GM19238 (cell line): ENCODE measurements at regions not wholly inside any gene's neighbourhood (a gene's known extent, or its start where the extent isn't known, plus 50 kb on each side); places are given as distances from the start of the nearest gene placed in this dataset.
A peak's percentile ranks its signal among the peaks of the same experiment; 100 is the strongest.
"Not testable (repeated sequence)": the region's sequence is repeated elsewhere in the genome, so short reads cannot be mapped to it uniquely, and the experiment has no call there.

ENCODE experiments used
- DNase-seq: peaks from one replicate; pipeline ENCODE4 v3.0.0; 2011; ENCODE audit warnings: low spot score; ENCODE audit not compliant: insufficient read length

DNA sequence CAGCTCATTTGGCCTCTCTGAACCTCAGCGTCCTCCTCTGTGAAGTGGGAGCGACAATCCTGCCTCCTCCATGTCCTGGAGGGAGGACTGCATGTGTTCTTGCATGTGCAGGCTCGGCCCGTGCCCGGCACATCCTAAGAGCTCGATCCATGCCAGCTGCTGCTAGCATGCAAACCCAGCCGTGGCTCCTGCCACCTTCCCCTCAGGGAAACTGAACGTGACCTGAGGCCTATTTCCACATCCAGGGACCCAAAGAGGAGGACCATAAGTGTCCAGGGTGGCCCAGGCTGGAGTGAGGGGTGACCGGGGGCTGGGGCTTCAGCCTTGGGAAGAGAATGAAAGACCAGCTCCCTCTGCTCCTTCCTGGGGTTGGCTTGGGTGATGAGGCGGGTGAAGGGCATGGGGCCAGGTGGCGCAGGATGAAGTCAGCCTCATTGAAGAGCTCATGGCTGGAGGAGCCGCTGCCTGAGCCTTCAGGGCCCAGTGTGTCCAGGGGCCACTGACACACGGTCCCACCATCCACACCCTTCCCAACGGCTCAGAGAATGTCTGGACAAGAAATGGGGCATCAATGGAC, 115.7 kb upstream of the AKAP13 start:
- not testable (repeated sequence) for DNase-seq

DNA sequence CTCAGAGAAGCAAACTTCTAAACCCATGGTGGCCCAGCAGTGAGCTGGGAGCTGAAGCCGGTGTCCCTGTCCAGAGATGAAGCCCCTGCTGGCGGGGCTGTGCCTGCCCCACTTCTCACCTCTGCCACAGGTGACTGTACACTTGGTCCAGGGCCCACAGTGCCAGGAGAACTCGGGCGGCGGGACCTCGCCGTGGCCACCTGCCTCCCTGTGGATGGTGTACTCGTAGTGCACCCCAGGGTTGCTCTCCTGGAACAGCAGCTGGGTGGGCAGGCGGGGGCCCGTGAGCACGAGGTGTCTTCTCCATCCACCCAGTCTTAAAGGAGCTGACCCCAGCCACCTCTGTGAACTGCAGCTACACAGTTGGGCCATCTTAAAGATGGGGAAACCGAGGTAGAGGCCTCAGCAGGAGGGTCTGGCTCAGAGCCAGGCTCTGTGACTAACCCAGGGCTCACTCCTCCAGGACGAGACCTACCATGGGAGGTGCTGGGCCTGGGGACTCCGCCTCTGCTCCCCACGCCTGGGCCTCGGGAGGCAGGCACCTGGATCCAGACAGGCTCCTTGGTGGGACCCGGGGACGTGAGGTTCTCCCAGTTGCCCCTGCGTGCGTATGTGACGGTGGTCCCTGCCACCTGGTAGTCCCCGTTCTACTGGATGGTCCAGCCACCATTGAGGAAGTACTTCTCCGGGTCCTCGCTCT, 113.1 kb upstream of the AKAP13 start:
- DNase-seq, result not testable (repeated sequence)

DNA sequence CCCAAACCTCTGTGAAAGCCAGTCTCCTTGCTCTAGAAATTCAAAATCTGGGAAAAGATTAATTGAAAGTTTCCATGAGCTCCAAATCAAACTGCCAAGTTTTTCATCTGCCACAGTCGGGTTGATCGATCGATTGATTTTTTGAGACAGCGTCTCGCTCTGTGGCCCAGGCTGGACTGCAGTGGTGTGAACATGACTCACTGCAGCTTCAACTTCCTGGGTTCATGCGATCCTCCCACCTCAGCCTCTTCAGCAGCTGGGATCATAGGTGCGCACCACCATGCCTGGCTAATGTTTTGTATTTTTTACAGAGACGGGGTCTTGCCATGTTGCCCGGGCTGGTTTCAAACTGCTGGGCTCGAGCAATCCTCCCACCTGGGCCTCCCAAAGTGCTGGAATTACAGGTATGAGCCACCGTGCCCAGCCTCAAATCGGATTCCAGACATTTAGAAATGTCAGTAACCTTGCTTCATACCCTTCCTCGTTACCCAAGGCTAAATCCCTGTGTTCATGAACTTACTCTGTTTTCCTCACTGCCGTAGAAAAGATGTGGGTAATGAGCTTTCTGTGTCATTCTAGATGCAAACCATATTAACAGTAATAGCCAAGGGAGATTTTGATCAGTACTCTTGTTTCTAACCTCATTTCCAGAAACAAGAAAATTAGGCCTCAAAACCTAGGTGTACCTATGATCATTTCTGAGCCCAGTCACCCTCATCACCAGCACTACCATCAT, 105.9 kb upstream of the AKAP13 start:
- DNase-seq, result no peak

DNA sequence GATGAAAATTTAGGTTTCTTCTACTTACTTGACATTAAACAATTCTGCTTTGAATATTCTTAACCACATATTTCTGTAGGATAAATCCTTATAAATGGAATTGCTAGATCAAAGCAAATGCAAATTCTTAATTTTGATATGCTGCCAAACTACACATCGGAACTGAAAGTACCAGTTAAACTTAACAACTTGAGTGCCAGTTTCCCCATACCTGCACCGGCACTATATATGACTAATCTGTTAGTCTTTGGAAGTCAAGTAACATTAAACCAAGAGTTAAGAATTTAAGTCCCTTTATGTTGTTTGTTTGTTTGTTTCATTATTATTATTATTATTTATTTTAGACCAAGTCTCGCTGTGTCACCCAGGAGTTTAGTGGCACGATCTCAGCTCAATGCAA, 103.9 kb upstream of the AKAP13 start:
- no peak for DNase-seq

DNA sequence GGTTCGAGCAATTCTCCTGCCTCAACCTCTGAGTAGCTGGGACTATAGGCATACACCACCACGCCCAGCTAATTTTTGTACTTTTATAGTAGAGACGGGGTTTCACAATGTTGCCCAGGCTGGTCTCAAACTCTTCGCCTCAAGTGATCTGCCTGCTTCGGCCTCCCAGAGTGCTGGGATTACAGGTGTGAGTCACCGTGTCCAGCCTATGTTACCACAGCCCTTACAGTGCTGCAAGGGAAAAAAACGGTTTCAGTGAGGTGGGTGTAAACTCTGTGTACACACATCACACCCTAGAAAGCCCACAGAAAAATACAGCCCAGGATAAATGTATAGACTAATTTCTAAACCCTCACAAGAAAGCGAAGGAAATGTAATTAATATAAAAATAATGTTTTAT, 103.5 kb upstream of the AKAP13 start:
- DNase-seq, result no peak

DNA sequence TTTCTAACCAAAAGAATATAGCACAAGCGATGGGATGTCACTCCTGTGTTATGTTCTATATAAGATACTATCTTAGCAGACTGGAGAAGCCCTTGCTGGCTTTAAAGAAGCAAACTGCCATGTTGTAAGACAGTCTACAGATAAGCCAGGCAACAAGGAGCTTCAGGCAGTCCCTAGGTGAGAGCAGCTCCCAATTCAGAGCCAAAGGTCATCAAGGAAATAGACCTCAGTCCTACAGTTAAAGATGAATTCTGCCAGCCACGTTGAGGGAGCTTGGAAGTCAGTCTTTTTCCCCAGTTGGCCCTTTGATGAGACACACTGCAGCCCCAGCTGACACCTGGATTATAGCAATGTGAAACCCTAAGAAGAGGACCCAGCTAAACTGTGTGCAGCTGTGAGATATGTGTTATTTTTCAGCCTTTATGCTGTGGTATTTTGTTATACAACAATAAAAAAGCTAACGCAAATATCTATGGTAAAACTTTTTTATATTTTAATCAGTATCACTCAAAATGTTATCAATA, 102.5 kb upstream of the AKAP13 start:
- DNase-seq, result no peak

DNA sequence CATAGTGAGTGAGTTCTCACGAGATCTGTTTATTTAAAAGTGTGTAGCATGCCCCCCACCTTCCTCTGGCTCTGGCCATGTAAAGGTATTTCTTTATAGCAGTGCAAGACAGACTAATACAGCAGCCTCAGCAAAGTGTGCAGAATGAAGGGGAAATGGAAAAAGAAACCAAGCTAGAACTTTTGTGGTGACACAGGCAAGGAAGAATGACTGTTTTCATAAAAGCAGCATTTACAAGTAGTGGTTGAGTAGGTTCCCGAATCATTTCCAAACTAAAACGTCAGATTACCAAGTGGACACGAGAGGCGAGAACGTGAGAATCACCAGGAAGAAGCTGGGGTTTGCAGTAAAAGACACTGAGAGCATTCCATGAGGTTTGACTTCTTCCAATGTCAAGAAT, 100.2 kb upstream of the AKAP13 start:
- peak; percentile 13 for DNase-seq

DNA sequence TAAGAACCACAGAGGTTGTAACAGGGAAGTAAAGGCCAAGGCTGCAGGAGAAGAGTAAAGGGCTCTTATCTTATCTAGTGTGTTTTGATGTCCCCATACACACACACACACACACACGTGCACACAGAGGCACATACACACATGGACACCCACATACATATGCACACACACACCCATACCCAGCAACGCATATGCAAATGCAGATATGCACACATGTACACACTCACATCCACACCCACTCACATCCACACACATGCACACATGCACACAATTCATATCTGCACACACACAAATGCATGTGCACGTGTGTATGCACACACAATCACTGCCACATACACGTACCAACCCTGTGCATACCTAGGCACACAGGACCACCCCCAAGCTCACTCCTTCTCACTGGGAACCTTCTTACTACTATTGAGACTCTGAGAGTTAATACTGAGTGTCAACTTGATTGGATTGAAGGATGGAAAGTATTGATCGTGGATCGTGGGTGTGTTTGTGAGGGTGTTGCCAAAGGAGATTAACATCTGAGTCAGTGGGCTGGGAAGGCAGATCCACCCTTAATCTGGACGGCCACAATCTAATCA, 99.0 kb upstream of the AKAP13 start:
- DNase-seq, result no peak

DNA sequence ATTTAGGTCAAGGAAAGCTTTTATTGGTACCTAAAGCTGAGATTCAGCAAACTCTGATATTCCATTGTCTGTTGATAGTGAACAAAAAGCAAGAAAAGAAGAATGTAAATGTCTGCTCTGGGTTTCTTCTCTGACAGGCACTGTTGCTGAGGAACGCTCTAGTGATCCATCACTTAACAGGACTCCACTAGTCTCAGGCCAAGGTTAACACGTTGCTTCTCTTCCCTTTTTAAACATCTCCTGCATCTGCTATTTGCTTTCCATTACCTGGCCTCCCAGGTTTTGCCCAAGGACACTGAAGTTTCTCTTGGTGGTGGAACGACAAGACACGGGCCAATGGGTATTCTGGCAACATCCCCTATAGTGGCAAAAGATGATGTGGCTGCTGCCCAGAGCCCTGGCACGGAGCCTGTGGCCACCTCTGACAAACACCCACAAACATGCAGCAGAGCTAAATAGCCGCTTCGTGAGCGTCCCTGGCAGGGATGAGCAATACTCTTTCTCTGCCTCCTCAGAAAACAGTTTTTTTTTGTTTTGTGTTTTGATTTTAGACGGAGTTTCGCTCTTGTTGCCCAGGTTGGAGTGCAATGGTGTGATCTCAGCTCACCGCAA, 97.8 kb upstream of the AKAP13 start:
- DNase-seq, result no peak

DNA sequence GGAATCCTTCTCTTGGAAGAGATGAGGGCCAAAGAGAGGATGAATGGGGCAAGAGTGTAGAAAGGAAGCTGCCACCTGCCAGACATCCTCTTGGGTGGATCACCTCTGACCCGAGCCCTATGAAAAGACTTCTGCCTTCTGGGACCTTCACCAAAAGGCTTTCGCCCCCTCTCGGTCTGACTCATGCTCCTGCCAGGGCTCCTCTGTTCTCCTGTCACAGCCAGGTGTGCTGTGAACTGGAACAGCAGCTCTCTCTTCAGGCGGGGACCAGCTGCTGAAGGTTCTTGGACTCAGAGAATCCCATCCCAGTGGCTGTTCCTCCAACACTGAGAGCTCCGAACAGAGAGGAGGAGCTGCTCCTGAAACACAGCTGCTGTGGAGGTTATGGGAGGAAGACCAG, 96.6 kb upstream of the AKAP13 start:
- DNase-seq, result peak; percentile 43

DNA sequence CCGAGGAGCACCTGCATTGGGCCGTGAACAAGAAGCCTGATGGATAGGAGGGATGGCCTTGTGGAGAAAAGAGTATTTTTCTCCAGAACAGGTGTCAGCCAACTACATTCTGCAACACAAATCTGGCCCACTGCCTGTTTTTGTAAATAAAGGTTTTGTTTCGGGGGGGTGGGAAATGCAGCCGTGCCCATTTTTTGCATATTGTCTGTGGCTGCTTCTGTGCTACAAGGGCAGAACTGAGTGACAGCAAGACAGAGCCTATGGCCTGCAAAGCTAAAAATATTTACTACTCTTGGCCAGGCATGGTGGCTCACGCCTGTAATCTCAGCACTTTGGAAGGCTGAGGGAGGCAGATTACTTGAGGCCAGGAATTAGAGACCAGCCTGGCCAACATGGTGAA, 95.9 kb upstream of the AKAP13 start:
- peak; percentile 18 for DNase-seq

DNA sequence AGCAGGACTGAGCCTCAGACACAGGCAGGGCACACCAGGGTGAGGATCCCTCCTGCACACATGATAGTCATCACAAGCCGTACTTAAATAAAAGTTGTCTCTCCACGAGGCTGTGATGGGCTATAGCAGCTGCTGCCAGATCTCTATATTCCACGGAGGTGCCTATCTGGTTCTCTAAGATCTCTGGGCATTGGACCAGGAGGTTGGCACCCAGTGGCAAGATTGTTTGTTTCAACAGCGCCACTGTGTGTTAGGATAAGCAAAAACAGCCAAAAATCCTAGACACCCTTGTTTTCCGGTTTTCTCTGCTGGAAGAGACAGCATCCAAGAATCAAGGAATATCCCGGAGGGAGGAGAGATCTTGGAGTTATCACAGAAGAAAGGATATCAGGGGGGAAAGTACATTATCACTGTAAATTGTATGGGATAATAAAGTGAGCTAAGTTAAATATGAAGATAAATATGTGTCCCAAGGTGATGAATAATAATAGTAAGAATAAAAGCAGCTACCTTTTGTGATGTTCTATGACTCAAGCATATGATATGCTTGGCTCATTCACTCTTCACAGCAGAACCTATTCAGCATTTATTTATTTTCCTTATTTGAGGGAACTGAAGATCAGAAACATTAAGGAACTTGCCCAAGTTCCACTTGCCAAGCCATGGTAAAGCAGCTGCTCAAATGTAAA, 90.6 kb upstream of the AKAP13 start:
- peak; percentile 27 for DNase-seq

DNA sequence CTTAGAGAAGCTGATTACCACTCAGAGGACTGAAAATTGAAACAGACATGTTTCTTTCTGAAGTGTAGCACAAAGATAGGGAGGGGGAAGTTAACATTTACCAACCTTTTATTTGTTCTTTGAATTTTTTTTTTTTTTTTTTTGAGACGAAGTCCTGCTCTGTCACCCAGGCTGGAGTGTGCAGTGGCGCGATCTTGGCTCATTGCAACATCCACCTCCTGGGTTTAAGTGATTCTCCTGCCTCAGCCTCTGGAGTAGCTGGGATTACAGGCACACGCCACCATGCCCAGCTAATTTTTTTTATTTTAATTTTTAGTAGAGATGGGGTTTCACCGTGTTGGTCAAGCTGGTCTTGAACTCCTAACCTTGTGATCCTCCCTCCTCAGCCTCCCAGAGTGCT, 87.8 kb upstream of the AKAP13 start:
- not testable (repeated sequence) for DNase-seq

DNA sequence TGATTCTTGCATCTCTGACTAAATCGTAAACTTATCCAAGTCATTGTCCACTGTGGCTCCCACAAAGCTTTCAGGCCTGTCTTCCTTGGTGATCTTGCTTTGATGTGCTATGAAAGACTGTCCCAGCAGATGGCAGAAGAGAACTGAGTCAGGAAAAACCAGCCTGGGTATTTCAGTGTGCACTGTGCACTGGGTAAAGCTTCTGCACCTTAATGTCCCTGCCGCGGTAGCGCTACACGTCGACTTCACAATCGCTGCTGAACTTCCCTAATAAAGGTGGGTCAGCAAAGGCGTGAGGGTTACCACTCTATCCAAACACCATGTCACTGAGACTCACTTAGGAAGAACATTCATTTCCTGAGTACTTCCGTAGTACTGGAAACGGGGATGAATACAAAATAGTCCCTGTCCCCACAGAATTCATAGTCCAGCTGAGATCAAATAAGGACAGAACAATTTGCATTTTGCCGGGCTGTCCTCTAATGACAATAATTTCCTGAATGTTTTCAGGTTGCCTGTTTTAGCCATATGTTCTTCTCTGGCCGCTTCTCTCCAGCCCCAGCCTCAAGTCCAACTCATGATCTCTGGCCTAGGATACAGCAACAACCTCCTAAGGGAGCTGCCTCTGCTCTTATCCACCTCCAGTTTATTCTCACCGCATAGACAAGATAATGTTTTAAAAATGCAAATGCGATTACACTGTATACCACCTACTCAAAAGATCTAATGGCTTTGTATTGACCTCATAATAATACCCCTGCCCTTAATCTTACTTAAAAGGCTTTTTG, 83.6 kb upstream of the AKAP13 start:
- DNase-seq, result peak; percentile 61

DNA sequence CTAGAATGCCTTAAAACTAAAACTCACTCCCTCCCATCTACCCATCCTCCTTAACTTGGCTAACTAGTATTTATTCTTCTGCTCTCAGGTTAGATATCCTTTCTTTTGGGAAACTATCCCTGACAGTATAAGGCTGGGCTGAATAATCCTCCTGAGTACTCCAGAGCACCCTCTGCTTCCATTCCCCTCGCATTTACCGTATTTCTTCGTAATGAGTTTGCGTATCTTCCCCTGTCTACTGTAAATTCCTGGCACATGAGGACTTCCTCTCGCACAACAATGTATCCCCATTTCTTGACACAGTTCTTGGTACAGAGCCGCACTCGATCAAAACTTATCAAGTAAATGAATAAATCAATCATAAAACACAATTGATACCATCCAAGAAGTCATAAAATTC, 82.9 kb upstream of the AKAP13 start:
- DNase-seq, result no peak

DNA sequence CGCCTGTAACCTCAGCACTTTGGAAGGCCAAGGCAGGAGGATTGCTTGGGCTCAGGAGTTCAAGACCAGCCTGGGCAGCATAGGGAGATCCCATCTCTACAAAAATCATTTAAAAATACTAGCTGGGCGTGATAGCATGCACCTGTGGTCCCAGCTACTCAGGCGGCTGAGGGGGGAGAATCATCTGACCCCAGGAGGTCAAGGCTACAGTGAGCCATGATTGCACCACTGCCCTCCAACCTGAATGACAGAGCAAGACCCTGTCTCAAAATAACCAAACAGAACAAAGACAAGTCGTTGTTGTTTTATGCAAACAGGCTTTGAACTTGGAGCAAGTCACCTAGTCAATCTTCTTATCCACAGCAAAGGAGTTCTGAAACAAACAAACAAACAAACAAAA, 82.0 kb upstream of the AKAP13 start:
- DNase-seq, result no peak

DNA sequence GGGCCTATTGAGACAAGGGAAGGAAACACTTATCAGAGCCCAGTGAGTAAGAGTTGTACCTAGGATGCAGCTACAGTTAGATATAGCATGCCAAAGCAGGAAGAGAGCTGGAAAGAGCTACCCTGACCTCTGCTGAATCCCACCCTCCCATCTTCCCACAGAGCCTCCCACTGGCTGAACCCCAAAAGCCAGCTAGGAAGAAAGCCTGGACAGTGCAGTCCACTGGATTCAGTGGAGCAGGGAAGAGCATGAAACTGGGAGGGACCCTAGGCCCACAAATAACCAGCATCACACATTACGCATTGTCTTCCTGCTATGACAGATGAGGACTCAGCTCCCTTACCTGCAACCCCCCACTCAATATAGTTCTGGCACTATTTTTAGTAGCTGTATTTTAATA, 81.5 kb upstream of the AKAP13 start:
- DNase-seq, result no peak

DNA sequence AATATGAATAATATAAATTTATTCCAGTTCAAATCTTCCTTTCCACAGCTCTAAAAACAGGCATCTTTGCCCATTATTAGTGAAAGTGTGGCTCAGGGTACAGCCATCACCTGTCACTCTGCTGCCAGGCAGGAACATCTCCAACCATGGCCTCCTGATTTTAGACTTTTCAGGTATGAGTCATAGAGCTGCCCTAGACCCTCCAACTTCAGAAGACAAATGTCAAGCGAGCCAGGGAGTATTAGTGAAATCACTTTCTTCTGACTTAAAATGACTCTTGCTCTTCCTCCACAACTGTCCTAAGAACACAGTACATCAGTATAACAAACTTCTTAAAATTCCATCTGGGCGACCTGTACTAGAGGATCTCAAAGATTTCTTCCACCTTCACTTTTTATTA, 78.1 kb upstream of the AKAP13 start:
- no peak for DNase-seq

DNA sequence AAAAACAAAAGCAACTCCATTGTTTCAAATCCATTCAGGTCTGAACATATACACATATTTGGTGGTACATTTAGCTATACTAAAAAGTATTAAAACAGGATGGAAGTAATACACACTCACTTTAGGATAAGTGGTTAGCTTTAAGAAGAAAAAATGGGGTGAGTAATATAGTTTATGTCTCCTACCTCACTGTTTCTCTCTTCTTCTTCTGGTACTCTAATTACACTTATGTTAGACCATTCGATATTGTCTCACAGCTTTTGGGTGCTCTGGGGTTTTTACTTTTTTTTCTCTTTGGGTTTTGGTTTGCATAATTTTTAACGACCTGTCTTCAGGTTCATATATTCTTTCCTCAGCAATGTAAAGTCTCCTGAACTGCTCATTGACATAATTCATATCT, 75.4 kb upstream of the AKAP13 start:
- no peak for DNase-seq

DNA sequence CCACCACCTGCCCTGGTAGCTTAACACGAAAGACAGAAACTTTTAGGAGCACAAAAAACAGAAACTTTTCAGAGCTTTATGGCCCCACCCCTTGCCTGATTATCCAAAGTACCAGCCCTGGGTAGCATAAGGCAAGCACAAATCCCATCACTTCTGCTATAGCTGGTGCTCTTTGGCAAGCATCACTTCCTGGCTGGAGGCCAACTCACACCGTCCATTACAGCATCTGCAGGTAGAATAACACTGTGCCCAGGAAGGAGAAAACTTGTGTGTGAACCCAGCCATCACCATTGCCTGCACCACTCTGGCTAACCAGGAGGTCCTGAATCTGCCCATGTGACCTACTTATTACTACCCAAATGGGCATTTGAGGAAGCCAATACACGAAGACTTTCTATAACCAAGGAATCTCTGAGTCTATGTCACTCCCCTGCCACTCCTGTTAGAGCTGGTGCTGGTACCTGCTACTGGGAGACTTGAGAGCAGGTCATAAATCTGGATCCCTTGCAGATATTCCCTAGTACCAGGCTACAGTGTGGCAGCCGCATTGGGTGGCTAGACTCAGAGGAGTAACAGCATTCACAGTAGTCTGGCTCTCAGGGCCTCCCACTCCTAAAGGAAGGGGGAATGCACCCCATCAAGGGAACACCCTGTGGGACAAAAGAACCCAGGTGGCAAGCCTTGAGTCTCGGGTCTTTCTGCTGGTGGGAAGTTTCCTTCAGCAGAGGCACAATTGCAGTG, 73.3 kb upstream of the AKAP13 start:
- DNase-seq, result no peak
